Activated T-helper 9 cell treated with anti-CD3 and anti-CD28 coated beads, Interleukin-2, amount 50 U/mL, for 16 hours (primary cell): ENCODE measurements at regions not wholly inside any gene's neighbourhood (a gene's known extent, or its start where the extent isn't known, plus 50 kb on each side); places are given as distances from the start of the nearest gene placed in this dataset.

Experiments
- DNase-seq: peaks from one replicate; pipeline ENCODE4 v3.0.0-alpha.2; 2020; ENCODE audit warnings: low read depth

- DNase-seq, result no peak
These were observed 461.1 kb downstream of the LPIN1 start for GRCh38 chr2:12207491-12207890.

GRCh38 chr2:12210016-12210933, 463.8 kb downstream of the LPIN1 start:
- DNase-seq, result no peak

- no peak for DNase-seq
These were observed 465.1 kb downstream of the LPIN1 start for GRCh38 chr2:12211326-12212175.

GRCh38 chr2:12212841-12213597, 466.6 kb downstream of the LPIN1 start:
- DNase-seq, result no peak

- DNase-seq, result no peak
These were observed 470.7 kb downstream of the LPIN1 start for GRCh38 chr2:12217175-12217574.

- no peak for DNase-seq
These were observed 473.3 kb downstream of the LPIN1 start for GRCh38 chr2:12219761-12220160.

- DNase-seq, result no peak
These were observed 475.2 kb downstream of the LPIN1 start for GRCh38 chr2:12221584-12221983.

GRCh38 chr2:12222554-12222953, 476.1 kb downstream of the LPIN1 start:
- no peak for DNase-seq

GRCh38 chr2:12223732-12224131, 477.3 kb downstream of the LPIN1 start:
- no peak for DNase-seq

- DNase-seq, result no peak
These were observed 480.2 kb downstream of the LPIN1 start for GRCh38 chr2:12226653-12227052.

GRCh38 chr2:12227941-12228608, 481.6 kb downstream of the LPIN1 start:
- no peak for DNase-seq

GRCh38 chr2:12231288-12231687, 484.9 kb downstream of the LPIN1 start:
- no peak for DNase-seq

- DNase-seq, result no peak
These were observed 483.9 kb upstream of the TRIB2 start for GRCh38 chr2:12232876-12233275.

GRCh38 chr2:12236136-12236844, 480.4 kb upstream of the TRIB2 start:
- DNase-seq, result no peak

GRCh38 chr2:12240206-12240605, 476.5 kb upstream of the TRIB2 start:
- DNase-seq, result no peak

- no peak for DNase-seq
These were observed 473.4 kb upstream of the TRIB2 start for GRCh38 chr2:12243381-12243780.

GRCh38 chr2:12244070-12244469, 472.7 kb upstream of the TRIB2 start:
- no peak for DNase-seq

- no peak for DNase-seq
These were observed 465.6 kb upstream of the TRIB2 start for GRCh38 chr2:12251121-12251520.

GRCh38 chr2:12251749-12252148, 465.0 kb upstream of the TRIB2 start:
- DNase-seq, result no peak

GRCh38 chr2:12253167-12253778, 463.5 kb upstream of the TRIB2 start:
- DNase-seq, result no peak
